Muscle layer of colon (tissue), 2 donors: ENCODE measurements at regions not wholly inside any gene's neighbourhood (a gene's known extent, or its start where the extent isn't known, plus 50 kb on each side); places are given as distances from the start of the nearest gene placed in this dataset.

ENCODE experiments used
- H3K27ac ChIP-seq: one replicate; pipeline ENCODE4 v1.7.0; 2013; ENCODE audit warnings: low read depth, mild to moderate bottlenecking, low read length, moderate library complexity
- H3K27me3 ChIP-seq, 2 donors: one replicate each; pipeline ENCODE4 v1.7.0; 2013; ENCODE audit warnings: low read length in 2 of 2, mild to moderate bottlenecking in 2 of 2; ENCODE audit not compliant: insufficient read depth in 2 of 2, control insufficient read depth in 1 of 2
- H3K36me3 ChIP-seq: one replicate; pipeline ENCODE4 v1.7.0; 2013; ENCODE audit warnings: mild to moderate bottlenecking, low read length; ENCODE audit not compliant: insufficient read depth
- H3K4me1 ChIP-seq: one replicate; pipeline ENCODE4 v1.7.0; 2013; ENCODE audit warnings: mild to moderate bottlenecking, low read length; ENCODE audit not compliant: insufficient read depth
- H3K4me3 ChIP-seq, 2 donors: one replicate each; pipeline ENCODE4 v1.7.0; 2013; ENCODE audit warnings: low read length in 2 of 2, low read depth in 1 of 2, mild to moderate bottlenecking in 1 of 2, moderate library complexity in 1 of 2
- H3K9ac ChIP-seq: one replicate; pipeline ENCODE4 v1.7.0; 2013; ENCODE audit warnings: low read length
- H3K9me3 ChIP-seq: one replicate; pipeline ENCODE4 v1.7.0; 2013; ENCODE audit warnings: mild to moderate bottlenecking, low read length
- donor health status: abdominal sarcoma.
- donor health status: Adenocarcinoma of cecum.

- Histone ChIP-seq H3K27ac (no peak overlapping the region), H3K9ac (no peak overlapping the region), H3K36me3 (no peaks in the 10 kb centered on the region), H3K4me3 (no peak overlapping the region), H3K4me1 (no peaks in the 10 kb centered on the region), H3K9me3 (no peaks in the 10 kb centered on the region), H3K27me3 (no peaks in the 10 kb centered on the region)
These were observed 913.4 kb downstream of the CBLN2 start for GRCh38 chr18:71630696-71631095.

DNA sequence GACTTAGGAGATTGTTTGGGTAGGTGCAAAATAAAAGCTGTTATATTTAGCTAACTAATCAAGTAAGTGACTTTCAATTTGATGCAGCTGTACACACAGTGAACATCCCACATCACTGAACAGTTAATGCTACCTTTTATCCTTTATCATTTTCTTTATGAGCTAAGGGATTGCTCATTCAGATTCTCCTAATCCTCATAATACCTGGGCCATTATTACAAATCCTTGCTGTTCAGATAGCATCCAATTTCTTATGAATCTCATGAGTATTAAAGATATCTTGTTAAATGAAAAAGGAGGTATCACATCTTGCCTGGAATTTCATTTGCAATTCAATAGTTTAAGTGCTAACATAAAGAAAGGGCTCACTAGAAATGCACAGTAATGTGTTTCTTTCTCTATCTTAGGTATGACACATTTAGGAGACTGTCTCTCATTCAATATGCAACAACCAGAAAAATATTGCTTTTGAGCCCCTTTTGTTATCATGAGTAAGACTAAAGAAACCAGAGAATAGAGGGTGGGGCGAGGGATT, 918.5 kb downstream of the CBLN2 start:
- Histone ChIP-seq H3K9me3 (no peaks in the 10 kb centered on the region), H3K27ac (no peak overlapping the region), H3K4me1 (no peaks in the 10 kb centered on the region), H3K27me3 (no peaks in the 10 kb centered on the region), H3K4me3 (no peak overlapping the region), H3K36me3 (no peaks in the 10 kb centered on the region), H3K9ac (no peak overlapping the region)

DNA sequence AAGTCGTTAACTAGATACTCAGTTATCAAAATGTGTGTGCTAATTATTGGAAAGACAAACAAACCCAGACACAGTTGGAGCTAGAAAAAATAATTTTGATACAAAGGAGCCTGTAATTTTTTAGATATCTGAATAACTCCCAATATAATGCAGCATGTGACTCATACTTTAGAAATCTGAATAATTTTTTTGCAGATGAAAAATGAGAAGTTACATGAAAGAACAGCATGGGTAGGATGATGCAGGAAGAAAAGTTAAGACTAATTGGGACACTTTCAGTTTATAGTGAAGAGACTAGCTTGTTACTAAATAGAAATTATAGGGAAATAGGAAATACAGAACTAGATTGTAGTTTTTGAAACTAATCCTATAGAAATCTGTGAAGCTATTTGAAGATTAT, 945.8 kb downstream of the CBLN2 start:
- Histone ChIP-seq H3K9ac (no peak overlapping the region), H3K4me1 (no peaks in the 10 kb centered on the region), H3K9me3 (no peaks in the 10 kb centered on the region), H3K27ac (no peak overlapping the region), H3K36me3 (no peaks in the 10 kb centered on the region), H3K27me3 (no peaks in the 10 kb centered on the region), H3K4me3 (no peak overlapping the region)

GRCh38 chr18:71597219-71597618, 946.9 kb downstream of the CBLN2 start:
- Histone ChIP-seq H3K27ac (no peak overlapping the region), H3K4me3 (no peak overlapping the region), H3K4me1 (no peaks in the 10 kb centered on the region), H3K36me3 (no peaks in the 10 kb centered on the region), H3K27me3 (no peaks in the 10 kb centered on the region), H3K9ac (no peak overlapping the region), H3K9me3 (no peaks in the 10 kb centered on the region)

- H3K9me3 ChIP-seq, result no peaks in the 10 kb centered on the region
- no peaks in the 10 kb centered on the region for H3K36me3 ChIP-seq
- H3K27ac ChIP-seq, result no peak overlapping the region
- no peaks in the 10 kb centered on the region for H3K27me3 ChIP-seq
- no peak overlapping the region for H3K4me3 ChIP-seq
- no peak overlapping the region for H3K9ac ChIP-seq
- no peaks in the 10 kb centered on the region for H3K4me1 ChIP-seq
These were observed 960.9 kb downstream of the CBLN2 start for GRCh38 chr18:71583252-71583651.

DNA sequence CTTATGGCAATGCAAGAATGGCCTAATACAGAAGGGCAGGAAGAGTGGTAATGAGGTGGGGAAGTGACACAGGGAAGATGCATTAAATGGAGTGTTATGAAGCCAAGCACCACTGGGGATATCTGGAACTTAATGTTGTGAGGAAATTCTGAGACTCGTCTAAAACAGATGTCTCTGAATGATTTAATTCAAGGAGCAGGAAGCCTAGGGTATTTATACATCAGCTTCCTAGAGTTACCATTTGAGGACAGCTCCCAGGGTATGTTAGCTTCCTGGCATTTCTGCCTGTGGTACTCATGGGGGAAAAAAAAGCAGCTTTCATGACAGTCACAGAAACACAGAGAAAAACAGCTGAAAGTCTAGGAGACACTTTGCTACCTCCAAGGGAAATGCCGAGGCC, 989.5 kb downstream of the CBLN2 start:
- no peaks in the 10 kb centered on the region for H3K27me3 ChIP-seq
- H3K4me1 ChIP-seq, result no peaks in the 10 kb centered on the region
- no peaks in the 10 kb centered on the region for H3K36me3 ChIP-seq
- H3K4me3 ChIP-seq, result no peak overlapping the region
- no peak overlapping the region for H3K9ac ChIP-seq
- no peaks in the 10 kb centered on the region for H3K9me3 ChIP-seq
- no peak overlapping the region for H3K27ac ChIP-seq

DNA sequence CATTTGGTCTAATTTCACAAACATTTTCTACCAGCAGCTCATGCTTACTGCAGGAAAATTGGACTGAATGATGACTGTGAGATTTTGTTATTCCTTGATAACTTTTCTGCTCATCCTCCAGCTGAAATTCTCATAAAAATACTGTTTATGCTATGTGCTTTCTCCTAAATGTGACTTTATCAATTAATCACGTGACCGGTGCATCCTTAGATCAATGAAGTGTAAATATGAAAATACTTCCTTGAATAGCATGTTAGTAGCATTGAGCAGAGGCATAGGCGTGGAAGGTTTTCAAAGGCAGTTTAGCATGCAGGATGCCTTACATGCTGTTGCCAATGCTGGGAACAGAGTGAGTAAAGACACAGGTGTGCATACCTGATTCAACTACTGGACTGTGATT, 1002.5 kb downstream of the CBLN2 start:
- H3K4me1 ChIP-seq, result no peaks in the 10 kb centered on the region
- H3K4me3 ChIP-seq, result no peak overlapping the region
- peaks cover 4% of the 10 kb centered on the region for H3K9me3 ChIP-seq
- H3K36me3 ChIP-seq, result no peaks in the 10 kb centered on the region
- H3K9ac ChIP-seq, result no peak overlapping the region
- H3K27me3 ChIP-seq, result no peaks in the 10 kb centered on the region
- H3K27ac ChIP-seq, result no peak overlapping the region

DNA sequence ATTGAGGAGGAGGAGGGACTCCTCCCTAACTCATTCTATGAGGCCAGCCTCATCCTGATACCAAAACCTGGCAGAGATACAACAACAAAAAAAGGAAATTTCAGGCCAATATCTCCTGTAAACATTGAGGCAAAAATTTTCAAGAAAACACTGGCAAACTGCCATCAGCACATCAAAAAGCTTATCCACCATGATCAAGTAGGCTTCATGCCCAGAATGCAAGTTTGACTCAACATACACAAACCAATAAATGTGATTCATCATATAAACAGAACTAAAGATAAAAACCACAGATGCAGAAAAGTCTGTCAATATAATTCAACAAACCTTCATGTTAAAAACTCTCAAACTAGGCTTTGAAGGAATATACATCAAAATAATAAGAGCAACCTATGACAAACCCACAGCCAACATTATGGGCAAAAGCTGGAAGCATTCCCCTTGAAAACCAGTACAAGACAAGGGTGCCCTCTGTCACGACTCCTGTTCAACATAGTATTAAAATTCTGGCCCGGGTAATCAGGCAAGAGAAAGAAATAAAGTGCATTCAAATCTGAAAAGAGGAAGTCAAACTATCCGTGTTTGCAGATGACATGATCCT, 1014.3 kb downstream of the CBLN2 start:
- Histone ChIP-seq H3K4me1 (no peaks in the 10 kb centered on the region), H3K27me3 (no peaks in the 10 kb centered on the region), H3K4me3 (no peak overlapping the region), H3K9ac (no peak overlapping the region), H3K27ac (no peak overlapping the region), H3K9me3 (no peaks in the 10 kb centered on the region), H3K36me3 (no peaks in the 10 kb centered on the region)

- Histone ChIP-seq H3K27ac (no peak overlapping the region), H3K4me1 (no peaks in the 10 kb centered on the region), H3K27me3 (no peaks in the 10 kb centered on the region), H3K9me3 (no peaks in the 10 kb centered on the region), H3K9ac (no peak overlapping the region), H3K4me3 (no peak overlapping the region), H3K36me3 (no peaks in the 10 kb centered on the region)
These were observed 1020.4 kb downstream of the CBLN2 start for GRCh38 chr18:71523483-71524435.

DNA sequence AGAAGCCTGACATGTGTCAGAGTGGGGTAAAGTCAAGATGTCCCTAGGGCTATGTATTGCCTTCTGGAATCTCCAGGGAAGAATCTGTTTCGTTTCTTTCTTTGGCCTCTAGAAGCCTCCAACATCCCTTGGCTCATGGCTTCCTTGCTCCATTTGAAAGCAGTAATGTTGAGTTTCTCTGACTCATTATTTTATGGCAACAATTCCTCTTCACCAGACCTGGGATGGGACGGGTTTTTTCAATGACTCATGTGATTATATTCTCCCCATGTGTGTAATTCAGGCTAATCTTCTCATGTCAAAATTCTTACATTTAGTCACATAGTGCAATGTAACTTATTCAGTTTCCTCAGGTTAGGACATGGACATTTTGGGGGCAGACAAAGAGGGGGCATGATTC, 1038.6 kb downstream of the CBLN2 start:
- Histone ChIP-seq H3K27ac (no peak overlapping the region), H3K27me3 (no peaks in the 10 kb centered on the region), H3K9ac (no peak overlapping the region), H3K36me3 (no peaks in the 10 kb centered on the region), H3K9me3 (no peaks in the 10 kb centered on the region), H3K4me1 (no peaks in the 10 kb centered on the region), H3K4me3 (no peak overlapping the region)

DNA sequence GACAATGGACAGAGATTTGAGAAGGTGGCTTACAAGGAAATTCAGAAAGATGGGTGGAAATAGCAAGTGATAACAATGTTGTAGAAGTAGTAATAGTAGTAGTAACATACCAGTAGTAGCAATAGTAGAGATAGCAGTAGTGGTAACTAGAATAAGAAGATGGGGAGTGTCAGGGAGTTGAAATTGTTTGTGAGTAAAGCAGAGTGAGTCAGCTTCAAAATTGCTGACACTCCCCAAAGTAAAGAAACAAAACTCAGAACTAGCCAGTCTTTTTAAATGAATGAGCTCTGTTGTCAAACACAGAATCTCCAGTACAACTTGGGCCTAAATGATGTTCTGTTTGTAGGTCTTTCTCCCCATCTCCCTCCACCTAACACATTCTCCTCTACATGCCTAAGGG, 1040.9 kb downstream of the CBLN2 start:
- Histone ChIP-seq H3K9me3 (no peaks in the 10 kb centered on the region), H3K9ac (no peak overlapping the region), H3K27me3 (no peaks in the 10 kb centered on the region), H3K27ac (no peak overlapping the region), H3K4me1 (no peaks in the 10 kb centered on the region), H3K36me3 (no peaks in the 10 kb centered on the region), H3K4me3 (no peak overlapping the region)
